ENCODE measurements at regions not wholly inside any gene's neighbourhood (a gene's known extent, or its start where the extent isn't known, plus 50 kb on each side); places are given as distances from the start of the nearest gene placed in this dataset.

- Histone ChIP-seq H4K20me1 (ENCODE audit: insufficient read depth) (no peaks in the 10 kb centered on the region), H3K9me2 (ENCODE audit: insufficient read depth) (peaks cover 3% of the 10 kb centered on the region), H3K4me1 (replicated peaks; ENCODE audit: insufficient read depth) (peaks cover 10% of the 10 kb centered on the region), H2AFZ (no peak overlapping the region), H3K79me2 (ENCODE audit: low read depth) (no peaks in the 10 kb centered on the region), H3K27ac (no peak overlapping the region), H3K4me3 (no peak overlapping the region), H3K27me3 (ENCODE audit: insufficient read depth, low read depth) (no peaks in the 10 kb centered on the region), H3K9me3 (ENCODE audit: insufficient read depth, low read depth) (no peaks in the 10 kb centered on the region), H3K36me3 (ENCODE audit: low read depth) (no peaks in the 10 kb centered on the region), H3F3A (ENCODE audit: insufficient read depth, low read depth) (no peaks in the 10 kb centered on the region), H3K4me2 (no peak overlapping the region)
- intact Hi-C loops (cut with micrococcal nuclease; ENCODE audit: unreplicated experiment) = no loop called here
- ChIA-PET POLR2A (ENCODE audit: unreplicated experiment) (no interaction called here), CTCF (no interaction called here)
- no peak for TF ChIP-seq EZH2 (IDR thresholded peaks at IDR 0.05; ENCODE audit: low read depth)
- no peak for TF ChIP-seq CTCF (conservative IDR thresholded peaks at IDR 0.05)
- BruUV-seq (replicated peaks) = no TSS peak
- DNase-seq = no peak
Observed at GRCh38 chr5:145161391-145161790, 673.8 kb downstream of the PRELID2 start.

GRCh38 chr5:145160679-145161078 lies 674.5 kb downstream of the PRELID2 start:
- Histone ChIP-seq H3K36me3 (ENCODE audit: low read depth) (no peaks in the 10 kb centered on the region), H2AFZ (no peak overlapping the region), H3K4me3 (no peak overlapping the region), H3K9me2 (ENCODE audit: insufficient read depth) (peaks cover 3% of the 10 kb centered on the region), H3K27ac (no peak overlapping the region), H3K4me1 (replicated peaks; ENCODE audit: insufficient read depth) (peaks cover 10% of the 10 kb centered on the region), H3F3A (ENCODE audit: insufficient read depth, low read depth) (no peaks in the 10 kb centered on the region), H3K4me2 (no peak overlapping the region), H3K79me2 (ENCODE audit: low read depth) (no peaks in the 10 kb centered on the region), H4K20me1 (ENCODE audit: insufficient read depth) (no peaks in the 10 kb centered on the region), H3K27me3 (ENCODE audit: insufficient read depth, low read depth) (no peaks in the 10 kb centered on the region), H3K9me3 (ENCODE audit: insufficient read depth, low read depth) (no peaks in the 10 kb centered on the region)
- intact Hi-C loops (cut with micrococcal nuclease; ENCODE audit: unreplicated experiment) = no loop called here
- DNase-seq = no peak
- POLR2A ChIA-PET (ENCODE audit: unreplicated experiment) = no interaction called here
- BruUV-seq (replicated peaks) = no TSS peak
- CTCF ChIA-PET = no interaction called here
- TF ChIP-seq EZH2 (IDR thresholded peaks at IDR 0.05; ENCODE audit: low read depth) = no peak
- TF ChIP-seq CTCF (conservative IDR thresholded peaks at IDR 0.05) = no peak

- H3K27ac ChIP-seq = no peak overlapping the region
- H2AFZ ChIP-seq = no peak overlapping the region
- no TSS peak for BruUV-seq (replicated peaks)
- no peak overlapping the region for H3K4me3 ChIP-seq
- no peak for TF ChIP-seq CTCF (conservative IDR thresholded peaks at IDR 0.05)
- no peak for TF ChIP-seq EZH2 (IDR thresholded peaks at IDR 0.05; ENCODE audit: low read depth)
- no peaks in the 10 kb centered on the region for H3K79me2 ChIP-seq (ENCODE audit: low read depth)
- intact Hi-C loops (cut with micrococcal nuclease; ENCODE audit: unreplicated experiment) = no loop called here
- no peaks in the 10 kb centered on the region for H3K9me3 ChIP-seq (ENCODE audit: insufficient read depth, low read depth)
- no peaks in the 10 kb centered on the region for H3K36me3 ChIP-seq (ENCODE audit: low read depth)
- H3K9me2 ChIP-seq (ENCODE audit: insufficient read depth) = peaks cover 3% of the 10 kb centered on the region; the same call in 1 of the 2 replicates
- CTCF ChIA-PET = no interaction called here
- H4K20me1 ChIP-seq (ENCODE audit: insufficient read depth) = no peaks in the 10 kb centered on the region
- POLR2A ChIA-PET (ENCODE audit: unreplicated experiment) = no interaction called here
- peaks cover 10% of the 10 kb centered on the region for H3K4me1 ChIP-seq (replicated peaks; ENCODE audit: insufficient read depth)
- H3K4me2 ChIP-seq = no peak overlapping the region
- DNase-seq = no peak
- no peaks in the 10 kb centered on the region for H3F3A ChIP-seq (ENCODE audit: insufficient read depth, low read depth)
- H3K27me3 ChIP-seq (ENCODE audit: insufficient read depth, low read depth) = no peaks in the 10 kb centered on the region
Observed at GRCh38 chr5:145158730-145159129, 676.4 kb downstream of the PRELID2 start.
